Activated B cell treated with CpG ODN at 0.5 μM for 24 hours (primary cell): ENCODE measurements at regions not wholly inside any gene's neighbourhood (a gene's known extent, or its start where the extent isn't known, plus 50 kb on each side); places are given as distances from the start of the nearest gene placed in this dataset.

ENCODE experiments used
- ATAC-seq: fragments of 200-7000 bp; cut with Tn5 transposase; one replicate; pipeline ENCODE4 v1.10.0; 2021; ENCODE audit warnings: low read depth, mild to moderate bottlenecking, moderate library complexity
- CTCF ChIA-PET: fragments of 350-600 bp; sonication (Branson Sonifier 250); formaldehyde crosslinking; loops from one replicate; lab custom pipeline; 2021; ENCODE audit warnings: antibody characterized with exemption; lab: Charles Lee
- POLR2A ChIA-PET: fragments of 350-600 bp; sonication (Branson Sonifier 250); formaldehyde crosslinking; loops from one replicate; lab custom pipeline; 2021; ENCODE audit warnings: antibody characterized with exemption; lab: Charles Lee
- DNase-seq: peaks from one replicate; pipeline ENCODE4 v3.0.0; 2022
- H3K27ac Mint-ChIP-seq: one replicate; pipeline ENCODE4 v1.8.0; 2020; ENCODE audit warnings: mixed read lengths
- H3K27me3 Mint-ChIP-seq: one replicate; pipeline ENCODE4 v1.8.0; 2021; ENCODE audit warnings: mixed read lengths
- H3K36me3 Mint-ChIP-seq: one replicate; pipeline ENCODE4 v1.8.0; 2021; ENCODE audit warnings: low read depth, mixed read lengths
- H3K4me1 Mint-ChIP-seq: one replicate; pipeline ENCODE4 v1.8.0; 2021; ENCODE audit warnings: mixed read lengths
- H3K4me3 Mint-ChIP-seq: one replicate; pipeline ENCODE4 v1.8.0; 2020; ENCODE audit warnings: mild to moderate bottlenecking, mixed read lengths
- H3K9me3 Mint-ChIP-seq: one replicate; pipeline ENCODE4 v1.8.0; 2020; ENCODE audit warnings: mixed read lengths
- CTCF ChIP-seq: fragments of 200-600 bp; IDR thresholded peaks from one replicate; pipeline ENCODE4 v1.8.0; 2022; ENCODE audit warnings: antibody characterized with exemption, mild to moderate bottlenecking
- intact Hi-C: fragments of 100-400 bp; cut with micrococcal nuclease; formaldehyde crosslinking; loops from one replicate; pipeline ENCODE4 v1.15.1; 2024

DNA sequence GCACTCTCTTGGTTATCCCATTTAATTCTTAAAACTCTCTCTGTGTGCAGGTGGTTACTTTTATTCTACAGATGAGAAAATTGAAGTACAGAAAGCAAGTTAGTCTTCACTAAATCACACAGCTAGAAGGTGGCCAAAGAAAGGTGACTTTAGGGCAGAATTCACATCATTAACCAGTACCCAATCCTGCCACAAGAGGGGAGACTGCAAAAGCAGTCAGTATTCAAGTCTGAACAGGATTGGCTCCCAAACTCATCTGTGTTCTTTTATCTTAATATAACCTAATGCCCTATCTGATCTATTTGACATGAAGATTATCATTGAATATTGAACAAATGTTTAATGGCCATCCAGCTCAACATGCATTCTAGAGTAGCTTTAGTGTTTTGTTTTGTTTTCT, 225.3 kb upstream of the FAM83B start:
- ATAC-seq = no peak
- no peaks in the 10 kb centered on the region for H3K36me3 Mint-ChIP-seq
- H3K27ac Mint-ChIP-seq = no peak overlapping the region

DNA sequence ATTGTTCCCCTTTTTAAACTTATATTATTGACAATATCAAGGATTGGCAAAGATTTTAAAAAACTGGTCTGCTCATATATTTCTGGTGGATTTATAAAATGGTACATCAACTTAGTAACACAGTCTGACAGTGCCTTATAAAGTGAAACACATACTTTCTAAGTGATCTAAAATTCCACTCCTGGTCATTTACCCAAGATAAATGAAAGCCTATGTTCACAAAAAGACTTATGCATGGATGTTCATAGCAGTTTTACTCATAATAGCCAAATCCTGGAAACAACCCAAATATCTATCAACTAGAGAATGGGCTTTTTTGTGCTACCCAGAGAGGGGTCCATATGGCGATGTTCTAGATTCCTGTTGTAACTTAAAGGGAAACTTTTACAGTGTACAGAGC, 222.4 kb upstream of the FAM83B start:
- Mint-ChIP-seq H3K27ac (no peak overlapping the region), H3K4me3 (no peak overlapping the region), H3K36me3 (no peaks in the 10 kb centered on the region), H3K4me1 (no peaks in the 10 kb centered on the region), H3K27me3 (no peaks in the 10 kb centered on the region), H3K9me3 (peaks cover 2% of the 10 kb centered on the region)
- intact Hi-C loops = no loop called here
- no peak for TF ChIP-seq CTCF
- POLR2A ChIA-PET = no interaction called here
- CTCF ChIA-PET = interaction anchor here (1.7 kb wide), 1 partner anchor 16 kb away, joined by 3 read pairs; no protein-coding TSS in a partner anchor
- no peak for DNase-seq
- ATAC-seq = no peak

More for the DNA sequence above, 225.3 kb upstream of the FAM83B start:
- Mint-ChIP-seq H3K4me3 (no peak overlapping the region), H3K9me3 (no peaks in the 10 kb centered on the region), H3K27me3 (no peaks in the 10 kb centered on the region), H3K4me1 (no peaks in the 10 kb centered on the region)
- DNase-seq = no peak
- ChIA-PET CTCF (no interaction called here), POLR2A (no interaction called here)
- TF ChIP-seq CTCF = no peak
- intact Hi-C loops = no loop called here

GRCh38 chr6:54624779-54625178, 221.8 kb upstream of the FAM83B start:
- peaks cover 2% of the 10 kb centered on the region for H3K9me3 Mint-ChIP-seq
- no peaks in the 10 kb centered on the region for H3K4me1 Mint-ChIP-seq
- no peak overlapping the region for H3K4me3 Mint-ChIP-seq
- intact Hi-C loops = no loop called here
- H3K27me3 Mint-ChIP-seq = no peaks in the 10 kb centered on the region
- ChIA-PET POLR2A (no interaction called here), CTCF (interaction anchor here (1.7 kb wide), 1 partner anchor 16 kb away, joined by 3 read pairs; no protein-coding TSS in a partner anchor)
- TF ChIP-seq CTCF = no peak
- DNase-seq (no peak), ATAC-seq (no peak)
- no peak overlapping the region for H3K27ac Mint-ChIP-seq
- no peaks in the 10 kb centered on the region for H3K36me3 Mint-ChIP-seq

- DNase-seq = no peak
- Mint-ChIP-seq H3K4me3 (no peak overlapping the region), H3K27me3 (no peaks in the 10 kb centered on the region), H3K4me1 (no peaks in the 10 kb centered on the region), H3K9me3 (peaks cover 4% of the 10 kb centered on the region), H3K27ac (no peak overlapping the region), H3K36me3 (no peaks in the 10 kb centered on the region)
- ChIA-PET POLR2A (no interaction called here), CTCF (no interaction called here)
- intact Hi-C loops = no loop called here
- TF ChIP-seq CTCF = no peak
- no peak for ATAC-seq
These were observed 217.4 kb upstream of the FAM83B start for GRCh38 chr6:54629131-54629530.

DNA sequence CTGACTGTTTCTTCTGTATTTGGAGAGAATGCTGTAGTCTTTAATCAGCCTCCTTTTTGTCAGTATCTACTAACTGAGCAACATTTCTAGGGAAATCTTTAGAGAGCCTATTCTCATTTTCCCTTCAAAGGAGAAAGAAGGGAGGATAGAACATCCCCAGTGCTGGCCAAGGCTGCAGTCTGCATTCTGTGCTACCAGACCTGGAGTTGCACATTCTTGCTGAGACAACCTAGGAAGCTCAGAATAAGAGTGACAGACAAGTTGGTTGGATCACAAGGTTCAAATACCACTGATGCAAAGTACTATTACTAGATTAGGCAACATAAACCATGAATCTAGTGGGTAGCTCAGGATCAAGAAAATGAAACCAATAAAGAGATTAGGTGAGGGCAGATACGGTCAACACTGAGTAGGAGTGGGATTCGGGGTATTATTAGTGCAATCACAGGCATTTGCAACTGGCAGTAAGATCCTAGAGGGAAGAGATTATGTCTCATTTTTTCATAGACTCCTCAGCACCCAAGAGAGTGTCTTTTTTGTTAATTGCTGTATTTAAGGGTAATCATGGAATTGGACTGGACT, 213.5 kb upstream of the FAM83B start:
- no peaks in the 10 kb centered on the region for H3K27me3 Mint-ChIP-seq
- POLR2A ChIA-PET = no interaction called here
- intact Hi-C loops = no loop called here
- no peaks in the 10 kb centered on the region for H3K36me3 Mint-ChIP-seq
- DNase-seq = no peak
- no peak for TF ChIP-seq CTCF
- CTCF ChIA-PET = no interaction called here
- peaks cover 4% of the 10 kb centered on the region for H3K9me3 Mint-ChIP-seq
- H3K27ac Mint-ChIP-seq = no peak overlapping the region
- H3K4me3 Mint-ChIP-seq = no peak overlapping the region
- H3K4me1 Mint-ChIP-seq = no peaks in the 10 kb centered on the region
- ATAC-seq = no peak
